HG03045 (cell line): ENCODE measurements at regions not wholly inside any gene's neighbourhood (a gene's known extent, or its start where the extent isn't known, plus 50 kb on each side); places are given as distances from the start of the nearest gene placed in this dataset.
"Not testable (repeated sequence)": the region's sequence is repeated elsewhere in the genome, so short reads cannot be mapped to it uniquely, and the experiment has no call there.

ENCODE experiments used
- ATAC-seq: cut with Tn5 transposase; IDR thresholded peaks from one replicate; pipeline ENCODE4 v1.9.1; 2021; ENCODE audit warnings: mild to moderate bottlenecking, moderate library complexity; ENCODE audit not compliant: unreplicated experiment

DNA sequence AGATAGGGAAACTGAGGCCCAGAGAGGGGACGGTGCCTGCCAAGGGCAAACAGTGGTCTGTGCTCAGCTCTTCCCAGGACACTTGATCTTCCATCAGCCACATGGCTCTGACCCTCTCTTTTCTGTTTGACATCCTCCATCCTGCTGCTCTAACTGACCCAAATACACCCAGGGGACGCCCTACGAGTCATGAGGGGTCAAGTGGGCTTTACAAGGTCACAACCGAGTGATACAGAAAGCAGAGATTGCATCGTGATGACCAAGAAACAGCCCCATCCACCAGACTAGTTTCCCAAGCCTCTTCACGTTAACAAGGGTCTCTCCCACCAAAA lies 131.2 kb upstream of the UNC5B start:
- no peak for ATAC-seq

DNA sequence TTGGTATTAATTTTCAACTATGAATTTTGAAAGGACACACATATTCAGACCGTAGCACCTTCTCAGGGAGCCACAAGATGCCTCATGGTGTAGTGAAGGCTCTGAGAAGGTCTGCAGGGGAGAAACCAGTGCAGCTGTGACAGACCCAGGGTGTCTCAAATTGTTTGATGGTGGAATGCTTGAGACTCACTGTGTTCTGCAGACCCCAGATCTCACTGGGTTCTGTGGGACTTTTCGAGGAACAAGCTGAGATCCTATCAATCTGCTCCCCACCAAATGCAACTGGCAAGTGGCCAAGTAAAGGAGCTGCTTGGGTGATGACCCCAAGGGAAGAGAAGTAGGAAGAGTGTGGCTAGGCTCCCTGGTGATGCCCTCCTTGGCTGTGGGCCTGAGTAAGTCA lies 130.5 kb upstream of the UNC5B start:
- no peak for ATAC-seq

DNA sequence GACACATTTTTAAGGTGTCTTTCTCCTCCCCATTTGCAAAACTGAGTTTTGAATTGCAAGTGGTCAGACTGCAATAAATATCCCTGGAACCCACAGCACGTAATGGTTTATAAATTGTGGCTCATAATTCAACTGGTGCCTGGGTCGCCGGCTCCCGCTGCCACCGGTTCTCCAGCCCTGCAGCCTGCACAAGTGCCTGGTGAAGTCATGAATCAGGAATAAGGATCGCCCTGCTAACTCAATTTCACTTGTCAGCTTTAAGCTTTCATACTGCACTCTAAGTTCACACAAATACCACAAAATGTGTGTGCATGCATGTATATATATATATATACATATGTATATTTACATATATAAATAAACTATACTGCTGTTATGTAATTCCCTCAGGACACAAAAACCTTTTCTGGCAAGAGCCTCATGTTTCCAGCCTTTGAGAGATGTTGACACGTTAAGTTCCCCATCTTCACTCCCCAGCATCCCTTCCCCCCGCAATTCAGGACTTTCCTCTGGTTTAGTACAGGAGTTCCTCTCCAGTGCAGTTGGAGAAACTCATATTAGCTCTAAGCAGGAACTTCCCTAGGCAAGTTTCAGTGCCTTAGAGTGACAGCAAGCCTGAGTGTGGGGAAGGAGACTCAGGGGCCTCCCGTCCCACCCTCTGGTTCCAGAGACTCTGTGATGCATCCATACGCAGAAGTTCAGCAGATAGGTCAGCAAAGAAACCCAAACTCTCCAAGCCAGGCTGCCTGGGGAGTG lies 129.2 kb upstream of the UNC5B start:
- ATAC-seq = no peak

DNA sequence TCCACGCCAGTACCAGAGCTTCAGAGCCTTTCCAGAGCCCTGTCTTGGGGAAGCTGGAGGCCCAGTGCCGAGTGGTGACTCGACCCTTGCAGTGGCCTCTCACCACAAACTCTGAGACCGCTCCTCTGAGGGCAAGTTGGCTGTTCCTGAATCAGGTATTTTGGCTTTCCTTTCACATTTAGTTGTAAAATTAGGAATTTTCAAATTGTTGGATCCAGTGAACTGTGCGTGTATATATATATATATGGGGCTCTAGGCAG lies 128.7 kb upstream of the UNC5B start:
- no peak for ATAC-seq

- no peak for ATAC-seq
Measured at GRCh38 chr10:71084061-71084817, 128.1 kb upstream of the UNC5B start.

DNA sequence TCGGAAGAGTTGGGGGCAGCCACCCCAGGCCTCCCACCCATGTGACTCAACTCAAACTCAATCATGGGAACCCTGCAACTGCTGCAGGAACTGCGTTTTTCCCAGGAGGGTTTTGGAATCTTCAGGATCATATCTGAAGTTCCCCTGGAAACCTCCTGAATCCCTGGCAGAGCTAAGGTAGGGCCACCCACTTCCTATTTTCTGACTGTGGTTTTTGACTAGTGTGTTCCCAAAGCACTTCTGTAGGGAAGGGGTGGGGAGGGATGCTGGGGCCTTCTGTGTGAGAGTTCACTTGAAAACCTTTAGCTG lies 127.6 kb upstream of the UNC5B start:
- ATAC-seq = no peak

DNA sequence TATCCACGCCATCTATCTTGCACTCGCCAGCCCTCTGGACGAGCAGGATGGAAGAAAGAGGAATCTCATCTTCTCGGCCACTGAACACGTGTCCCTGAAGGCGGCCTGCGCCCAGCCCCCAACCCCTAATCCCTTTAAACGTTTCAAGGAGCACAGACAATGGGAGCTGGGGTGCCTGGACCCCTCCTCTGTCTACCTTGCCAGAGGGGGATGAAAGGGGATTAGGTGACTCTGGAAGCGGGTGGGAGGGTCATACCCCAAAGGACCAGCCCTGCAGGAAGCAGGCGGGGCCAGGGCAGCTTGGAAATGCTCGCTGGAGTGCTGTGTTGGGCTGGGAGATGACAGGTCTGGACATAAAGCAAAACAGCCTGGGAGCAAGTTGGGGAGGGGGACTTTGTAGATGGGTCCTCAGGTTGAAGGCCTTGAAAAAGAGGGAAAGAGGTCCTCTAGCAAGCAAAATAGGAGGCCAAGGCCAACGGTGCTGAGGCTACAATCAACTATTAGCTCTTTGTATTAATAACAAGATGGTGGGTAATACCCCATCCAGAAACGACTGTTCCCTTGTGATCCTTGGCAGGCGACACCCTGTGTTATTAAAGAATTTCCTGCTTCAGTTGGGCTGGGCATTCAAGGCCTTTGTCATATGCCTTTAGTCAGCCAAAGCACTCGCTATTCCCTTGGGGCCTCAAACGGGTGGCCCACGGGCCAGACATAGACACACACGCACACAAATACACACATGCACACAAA lies 126.5 kb upstream of the UNC5B start:
- no peak for ATAC-seq

DNA sequence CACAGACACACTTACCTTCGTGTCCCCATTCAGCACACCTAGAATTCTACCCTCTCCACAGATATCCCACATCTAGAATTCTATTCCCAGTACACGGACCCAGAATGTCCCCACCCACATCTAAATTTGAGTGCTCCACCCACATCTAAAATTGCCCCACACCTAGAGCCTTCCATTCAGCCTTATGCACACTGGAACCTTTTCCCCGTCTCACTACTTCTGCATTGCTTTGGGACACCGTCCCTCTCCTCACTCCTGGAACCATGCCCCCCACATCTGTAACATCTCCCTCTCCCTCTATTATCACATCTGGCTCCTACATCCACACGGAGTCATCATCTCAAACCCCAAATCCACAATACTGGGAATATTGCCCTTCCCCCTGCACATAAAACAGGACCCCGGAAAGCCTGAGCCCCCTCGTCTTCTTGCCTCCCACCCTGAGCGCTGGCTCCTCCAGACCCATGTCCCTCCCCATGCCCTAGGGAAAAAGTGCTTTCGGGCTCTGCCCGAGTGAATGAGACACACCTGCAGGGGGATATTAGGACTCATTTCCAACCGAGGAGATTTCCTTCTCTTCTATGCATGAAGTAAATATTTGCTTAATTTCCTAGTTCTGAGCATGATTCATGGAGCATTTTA lies 125.8 kb upstream of the UNC5B start:
- no peak for ATAC-seq

DNA sequence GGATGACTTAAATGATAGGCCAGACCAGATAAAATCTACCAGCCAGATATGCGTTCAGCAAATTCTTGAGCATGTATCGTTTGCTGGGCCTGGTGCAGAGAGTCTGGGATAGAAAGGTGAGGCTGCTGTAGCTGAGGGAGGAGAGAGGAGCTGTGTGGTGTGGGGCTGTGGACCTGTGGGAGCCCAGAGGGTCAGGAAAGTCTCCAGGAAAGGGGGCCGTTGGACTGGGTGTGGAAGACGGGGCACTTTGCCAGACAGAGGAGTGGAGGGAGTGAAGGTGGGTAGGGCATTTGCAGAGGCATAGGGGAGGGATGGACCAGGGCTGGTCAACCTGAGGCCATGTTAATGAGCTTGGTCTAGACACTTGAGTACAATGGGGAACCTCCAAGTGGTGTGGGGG lies 124.7 kb upstream of the UNC5B start:
- ATAC-seq = no peak

DNA sequence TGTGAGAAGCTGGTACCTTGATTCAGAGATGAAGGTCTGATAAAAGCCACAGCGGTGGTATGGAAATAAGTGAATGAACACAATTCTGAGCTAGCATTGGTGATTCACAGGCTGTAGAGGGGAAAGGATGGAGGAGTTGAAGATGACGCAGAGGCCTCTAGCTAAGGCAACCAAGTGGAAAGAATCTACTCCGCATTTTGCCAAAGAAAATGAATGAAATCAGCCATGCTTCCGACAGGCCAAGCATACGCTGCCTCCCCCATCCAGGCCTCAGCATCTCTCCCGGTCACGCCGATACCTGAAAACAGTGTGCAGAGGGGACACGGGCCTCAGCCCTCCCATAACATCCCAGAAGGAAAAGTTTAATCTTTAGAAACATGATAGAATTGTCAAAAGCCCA lies 124.3 kb upstream of the UNC5B start:
- no peak for ATAC-seq

- not testable (repeated sequence) for ATAC-seq
Measured at GRCh38 chr10:71088578-71088977, 123.8 kb upstream of the UNC5B start.

DNA sequence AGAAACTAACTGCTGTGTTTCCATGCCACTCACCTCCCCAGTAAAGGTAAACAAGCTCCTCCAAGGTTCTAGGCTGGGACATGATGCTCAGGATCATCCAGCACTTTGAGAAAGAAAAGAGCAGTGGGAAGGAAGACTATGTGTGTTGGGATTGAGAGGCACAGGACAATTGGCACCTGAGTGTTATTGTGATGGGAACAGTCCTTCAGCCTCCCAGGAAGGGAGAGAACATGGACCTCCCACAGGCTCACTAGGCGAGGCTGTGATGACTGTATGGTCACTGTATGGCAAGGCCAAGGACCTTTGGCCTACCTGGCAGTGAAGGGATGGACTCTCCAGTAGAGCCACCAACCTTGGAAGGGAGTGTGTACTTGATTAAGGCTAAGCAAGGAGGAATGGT lies 123.2 kb upstream of the UNC5B start:
- ATAC-seq = no peak

GRCh38 chr10:71090330-71090729 lies 122.0 kb upstream of the UNC5B start:
- no peak for ATAC-seq

GRCh38 chr10:71090801-71091200 lies 121.6 kb upstream of the UNC5B start:
- ATAC-seq = no peak

GRCh38 chr10:71092812-71093401 lies 119.5 kb upstream of the UNC5B start:
- ATAC-seq = no peak

DNA sequence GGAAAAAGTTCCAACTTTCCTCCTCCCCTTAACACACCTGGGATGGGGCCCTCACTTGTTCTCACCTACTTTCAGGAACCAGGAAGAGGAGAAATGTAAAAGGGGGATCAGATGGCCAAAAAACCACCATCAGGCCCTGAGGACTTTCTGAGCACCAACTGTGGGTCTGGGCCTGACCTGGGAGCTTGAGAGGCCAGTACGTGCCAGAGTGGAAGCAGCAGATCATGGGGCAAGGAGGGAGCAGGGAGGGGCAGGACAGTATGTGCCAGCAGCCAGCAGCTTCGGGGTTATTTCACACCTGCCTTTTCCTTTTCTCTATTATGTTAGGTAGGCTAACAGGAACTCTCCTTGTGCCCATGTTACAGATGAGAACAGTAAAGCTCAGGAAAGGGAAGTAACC lies 118.8 kb upstream of the UNC5B start:
- no peak for ATAC-seq

DNA sequence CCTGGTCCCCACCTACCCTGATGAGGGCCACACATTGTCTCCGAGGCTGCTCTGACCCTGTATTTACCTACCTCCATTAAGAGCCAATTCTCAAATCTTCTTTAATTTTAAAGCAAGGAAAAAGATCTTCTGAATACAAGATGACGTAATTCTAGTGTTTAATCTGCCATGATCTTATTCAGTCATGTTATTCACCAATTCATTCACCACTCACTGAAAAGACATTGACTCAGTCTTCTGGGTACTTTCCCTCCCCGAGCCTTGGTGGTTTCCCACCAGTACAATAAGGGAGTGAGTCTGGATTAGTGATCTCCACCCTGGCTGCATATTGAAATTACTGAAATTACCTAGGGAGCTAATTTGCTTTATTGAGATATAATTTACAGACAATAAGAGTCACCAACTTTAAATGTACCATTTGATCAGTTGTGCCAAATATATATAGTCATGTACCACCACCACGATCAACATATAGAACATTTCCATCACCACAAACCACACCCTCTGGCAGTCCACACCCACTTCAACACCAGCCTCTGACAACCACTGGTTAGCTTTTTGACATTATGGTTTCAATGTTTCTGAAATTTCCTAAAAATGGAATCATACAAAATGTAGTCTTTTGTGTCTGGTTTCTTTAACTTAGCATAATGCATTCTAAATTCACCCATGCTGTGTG lies 117.5 kb upstream of the UNC5B start:
- no peak for ATAC-seq

GRCh38 chr10:71099731-71100361 lies 112.5 kb upstream of the UNC5B start:
- ATAC-seq = no peak

DNA sequence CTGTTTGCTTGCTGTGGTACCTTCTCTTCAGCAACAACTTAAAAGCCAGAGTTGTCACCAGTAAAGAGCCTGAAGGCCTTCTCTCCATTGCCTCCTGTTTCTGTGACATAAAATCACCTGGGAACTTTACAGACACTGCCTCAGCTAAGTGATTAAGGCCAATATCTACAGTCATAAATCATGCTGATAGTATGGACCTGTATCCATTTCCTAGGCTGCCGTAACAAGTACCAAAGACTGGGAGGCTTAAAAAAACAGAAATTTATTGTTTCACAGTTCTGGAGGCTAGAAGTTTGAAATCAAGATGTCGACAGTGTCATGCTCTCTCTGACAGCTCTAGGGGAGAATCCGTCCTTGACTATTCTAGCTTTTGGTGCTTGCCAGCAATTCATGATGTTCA lies 108.4 kb upstream of the UNC5B start:
- no peak for ATAC-seq

DNA sequence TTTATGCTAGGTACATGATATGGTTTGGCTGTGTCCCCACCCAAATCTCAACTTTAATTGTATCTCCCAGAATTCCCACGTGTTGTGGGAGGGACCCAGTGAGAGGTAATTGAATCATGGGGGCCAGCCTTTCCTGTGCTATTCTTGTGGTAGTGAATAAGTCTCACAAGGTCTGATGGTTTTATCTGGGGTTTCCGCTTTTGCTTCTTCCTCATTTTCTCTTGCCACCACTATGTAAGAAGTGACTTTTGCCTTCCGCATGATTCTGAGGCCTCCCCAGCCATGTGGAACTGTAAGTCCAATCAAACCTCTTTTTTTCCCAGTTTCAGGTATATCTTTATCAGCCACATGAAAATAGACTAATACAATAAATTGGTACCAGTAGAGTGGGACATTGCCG lies 106.2 kb upstream of the UNC5B start:
- not testable (repeated sequence) for ATAC-seq

DNA sequence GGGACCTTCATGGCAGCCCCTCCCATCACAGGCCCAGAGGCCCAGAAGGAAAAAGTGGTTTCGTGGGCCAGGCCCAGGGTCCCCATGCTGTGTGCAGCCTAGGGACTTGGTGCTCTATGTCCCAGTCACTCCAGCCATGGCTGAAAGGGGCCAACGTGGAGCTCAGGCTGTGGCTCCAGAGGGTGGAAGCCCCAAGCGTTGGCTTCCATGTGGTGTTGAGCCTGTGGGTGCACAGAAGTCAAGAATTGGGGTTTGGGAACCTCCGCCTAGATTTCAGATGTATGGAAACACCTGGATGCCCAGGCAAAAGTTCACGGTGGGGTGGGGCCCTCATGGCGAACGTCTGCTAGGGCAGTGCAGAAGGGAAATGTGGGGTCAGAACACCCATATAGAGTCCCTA lies 105.3 kb upstream of the UNC5B start:
- not testable (repeated sequence) for ATAC-seq
